GM12878 (cell line): ENCODE measurements at regions not wholly inside any gene's neighbourhood (a gene's known extent, or its start where the extent isn't known, plus 50 kb on each side); places are given as distances from the start of the nearest gene placed in this dataset.

Source experiments
- ATAC-seq: fragments of 200-7000 bp; cut with Tn5 transposase; 3 replicates; pipeline ENCODE4 v1.9.1; 2020; ENCODE audit warnings: mild to moderate bottlenecking, moderate library complexity
- BruUV-seq: library from RNA; stranded (reverse); fragments of 400-500 nt; replicated peaks from 2 replicates; lab custom pipeline; 2021; lab: Mats Ljungman, UMichigan
- CTCF ChIA-PET: fragments of 300-600 bp; sonication (Branson Sonifier 250); formaldehyde crosslinking; extraction: SDS; loops from one replicate; lab custom pipeline; 2021; ENCODE audit warnings: inconsistent platforms; lab: Yijun Ruan, JAX
- POLR2A ChIA-PET: fragments of 350-600 bp; formaldehyde crosslinking; extraction: SDS; loops from one replicate; lab custom pipeline; 2021; ENCODE audit warnings: inconsistent platforms; lab: Charles Lee
- RAD21 ChIA-PET: fragments of 300-600 bp; sonication (Branson Sonifier 250); formaldehyde crosslinking; loops from one replicate; lab custom pipeline; 2023; ENCODE audit warnings: antibody characterized with exemption; ENCODE audit not compliant: unreplicated experiment; lab: Charles Lee
- SMC1A ChIA-PET: fragments of 300-600 bp; sonication (Branson Sonifier 250); formaldehyde crosslinking; loops from one replicate; lab custom pipeline; 2023; ENCODE audit not compliant: unreplicated experiment, uncharacterized antibody; lab: Charles Lee
- DNase-seq: peaks from one replicate; pipeline ENCODE4 v3.0.0-alpha.2; 2011; ENCODE audit warnings: low read depth, low spot score
- FAIRE-seq: peaks from 3 replicates; lab custom pipeline; 2011; peaks lifted over from hg19 to GRCh38; lab: Jason Lieb, UNC
- H2AFZ ChIP-seq: 2 replicates; pipeline ENCODE4 v1.6.0; 2011; ENCODE audit warnings: low read depth, low read length, control low read depth; ENCODE audit not compliant: control insufficient read depth
- H3K27ac ChIP-seq: 2 replicates; pipeline ENCODE4 v1.5.1; 2011; ENCODE audit warnings: control low read depth; ENCODE audit not compliant: control insufficient read depth, insufficient read depth
- H3K27me3 ChIP-seq, 2 experiments: replicated peaks in 1 of 2; 2 replicates each; pipeline versions ENCODE4 v1.6.0 to v1.6.1; 2011; ENCODE audit warnings: low read length in 1 of 2; ENCODE audit not compliant: control insufficient read depth in 2 of 2, insufficient read depth in 2 of 2
- H3K36me3 ChIP-seq, 2 experiments: 2 replicates each; pipeline ENCODE4 v1.5.1; 2011; ENCODE audit warnings: low read length in 1 of 2; ENCODE audit not compliant: control insufficient read depth in 2 of 2, insufficient read depth in 2 of 2
- H3K4me1 ChIP-seq: 2 replicates; pipeline ENCODE4 v1.6.1; 2011; ENCODE audit warnings: mild to moderate bottlenecking, low read length, moderate library complexity, mixed read lengths; ENCODE audit not compliant: control insufficient read depth, insufficient read depth
- H3K4me2 ChIP-seq: 2 replicates; pipeline ENCODE4 v1.6.0; 2011; ENCODE audit warnings: control low read depth; ENCODE audit not compliant: control insufficient read depth, insufficient read depth
- H3K4me3 ChIP-seq: fragments of 200-600 bp; sonication (generic); 2 replicates; pipeline ENCODE4 v1.5.1; 2016
- H3K79me2 ChIP-seq: 2 replicates; pipeline ENCODE4 v1.6.0; 2011; ENCODE audit warnings: low read length; ENCODE audit not compliant: control insufficient read depth, insufficient read depth
- H3K9ac ChIP-seq: 2 replicates; pipeline ENCODE4 v1.8.0; 2011; ENCODE audit warnings: low read length, control low read depth, mixed read lengths; ENCODE audit not compliant: control insufficient read depth, insufficient read depth
- H3K9me3 ChIP-seq: replicated peaks from 3 replicates; pipeline ENCODE4 v1.5.1; 2011; ENCODE audit warnings: mild to moderate bottlenecking, low read length; ENCODE audit not compliant: control insufficient read depth, insufficient read depth
- H4K20me1 ChIP-seq: 2 replicates; pipeline ENCODE4 v1.6.0; 2011; ENCODE audit not compliant: control insufficient read depth, insufficient read depth
- CHD1 ChIP-seq: IDR thresholded peaks from 2 replicates; pipeline ENCODE4 v1.6.1; 2012; ENCODE audit warnings: low read depth, low read length, improper control_type of control experiment
- EED ChIP-seq: sonication (generic); IDR thresholded peaks from 2 replicates; pipeline ENCODE4 v1.6.1; 2016; ENCODE audit warnings: antibody characterized with exemption, low read depth
- EP300 ChIP-seq, 2 experiments: fragments of 150-350 bp in 1 of 2; IDR thresholded peaks; 2 replicates each; pipeline ENCODE4 v1.6.1; 2011 to 2012; ENCODE audit warnings: low read depth in 2 of 2, low read length in 2 of 2, borderline replicate concordance in 1 of 2, improper control_type of control experiment in 1 of 2, inconsistent platforms in 1 of 2; ENCODE audit not compliant: control insufficient read depth in 1 of 2
- HDAC2 ChIP-seq: fragments of 200-600 bp; sonication (generic); IDR thresholded peaks from 2 replicates; pipeline ENCODE4 v1.6.1; 2017
- MEF2A ChIP-seq: IDR thresholded peaks from 2 replicates; pipeline ENCODE4 v1.6.1; 2011; ENCODE audit warnings: low read depth, mild to moderate bottlenecking, low read length, moderate library complexity; ENCODE audit not compliant: insufficient read depth
- TCF3 ChIP-seq: IDR thresholded peaks from 2 replicates; pipeline ENCODE4 v1.6.1; 2012; ENCODE audit warnings: low read depth, mild to moderate bottlenecking, low read length, borderline replicate concordance; ENCODE audit not compliant: insufficient read depth
- YY1 ChIP-seq: IDR thresholded peaks from 2 replicates; pipeline ENCODE4 v1.6.1; 2011; ENCODE audit warnings: low read depth, mild to moderate bottlenecking, low read length
- ZNF622 ChIP-seq: fragments of 450-650 bp; IDR thresholded peaks from 2 replicates; pipeline ENCODE4 v1.6.1; 2017; ENCODE audit warnings: mild to moderate bottlenecking, inconsistent platforms
- whole genome bisulfite sequencing: methylation state at CpG from one replicate; pipeline ENCODE4 v1.1.6; 2016; ENCODE audit warnings: low lambda C conversion rate; ENCODE audit not compliant: insufficient replicate concordance, insufficient coverage; ENCODE audit errors: missing lambda C conversion rate; 5-methylcytosine and 5-hydroxymethylcytosine counted together
- in situ Hi-C: fragments of 300-500 bp; cut with MboI; formaldehyde crosslinking; loops from 9 replicates; pipeline ENCODE4 v1.14.3; 2018; ENCODE audit warnings: mixed read lengths
- intact Hi-C: fragments of 100-400 bp; cut with micrococcal nuclease; formaldehyde crosslinking; loops from one replicate; pipeline ENCODE4 v1.14.2; 2022; ENCODE audit not compliant: unreplicated experiment
- TF ChIP-seq, protein P1 (sequence below), 3 experiments: IDR thresholded peaks in 2 of 3; conservative IDR thresholded peaks in 1 of 3; 2 replicates each; pipeline ENCODE4 v1.5.1; 2011; ENCODE audit warnings: low read depth in 3 of 3, low read length in 3 of 3, mild to moderate bottlenecking in 3 of 3, control low read depth in 2 of 3, moderate library complexity in 2 of 3, inconsistent platforms in 1 of 3, mixed read lengths in 1 of 3; ENCODE audit not compliant: control insufficient read depth in 2 of 3, insufficient read depth in 1 of 3; ENCODE audit errors: extremely low read depth in 1 of 3

DNA sequence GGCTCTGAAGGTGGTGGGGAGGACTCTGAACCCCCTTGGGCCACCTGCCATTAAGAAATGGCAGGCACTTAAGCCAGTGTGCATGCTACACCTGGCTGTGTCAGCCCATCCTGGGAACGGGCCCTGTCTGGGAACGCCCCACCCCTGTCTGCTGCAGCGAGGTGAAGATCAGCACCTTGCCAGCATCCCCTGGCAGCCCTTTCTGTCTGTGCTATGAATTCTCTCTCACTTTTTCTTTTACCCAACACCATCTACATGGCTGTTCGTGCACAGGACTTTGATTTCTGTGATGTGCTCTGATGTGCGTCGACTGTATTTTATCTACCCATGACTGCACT, 452.9 kb upstream of the B3GAT1 start:
- POLR2A ChIA-PET, result no interaction called here
- DNase-seq, result no peak
- no peak for TF ChIP-seq EED
- TF ChIP-seq, all 136 proteins: peak for 0
- ChIA-PET CTCF (no interaction called here), SMC1A (no interaction called here), RAD21 (no interaction called here)
- no peak overlapping the region for H3K4me2 ChIP-seq
- H3K9me3 ChIP-seq, result no peaks in the 10 kb centered on the region
- no peaks in the 10 kb centered on the region for H3K4me1 ChIP-seq
- H2AFZ ChIP-seq, result no peak overlapping the region
- H4K20me1 ChIP-seq, result no peaks in the 10 kb centered on the region
- in situ Hi-C loops (no loop called here), intact Hi-C loops (loop anchor here (5.0 kb wide), 1 partner anchor 503 kb away; no protein-coding TSS in a partner anchor)
- no peaks in the 10 kb centered on the region for H3K36me3 ChIP-seq
- H3K9ac ChIP-seq, result no peak overlapping the region
- ATAC-seq, result no peak
- BruUV-seq, result no TSS peak
- H3K4me3 ChIP-seq, result no peak overlapping the region
- no peak overlapping the region for H3K27ac ChIP-seq
- 40% methylated on average over 6 of the region's 6 CpGs for WGBS
- no peaks in the 10 kb centered on the region for H3K79me2 ChIP-seq
- no peak for FAIRE-seq
- H3K27me3 ChIP-seq, result no peaks in the 10 kb centered on the region; a peak in 2 of 4 replicates

DNA sequence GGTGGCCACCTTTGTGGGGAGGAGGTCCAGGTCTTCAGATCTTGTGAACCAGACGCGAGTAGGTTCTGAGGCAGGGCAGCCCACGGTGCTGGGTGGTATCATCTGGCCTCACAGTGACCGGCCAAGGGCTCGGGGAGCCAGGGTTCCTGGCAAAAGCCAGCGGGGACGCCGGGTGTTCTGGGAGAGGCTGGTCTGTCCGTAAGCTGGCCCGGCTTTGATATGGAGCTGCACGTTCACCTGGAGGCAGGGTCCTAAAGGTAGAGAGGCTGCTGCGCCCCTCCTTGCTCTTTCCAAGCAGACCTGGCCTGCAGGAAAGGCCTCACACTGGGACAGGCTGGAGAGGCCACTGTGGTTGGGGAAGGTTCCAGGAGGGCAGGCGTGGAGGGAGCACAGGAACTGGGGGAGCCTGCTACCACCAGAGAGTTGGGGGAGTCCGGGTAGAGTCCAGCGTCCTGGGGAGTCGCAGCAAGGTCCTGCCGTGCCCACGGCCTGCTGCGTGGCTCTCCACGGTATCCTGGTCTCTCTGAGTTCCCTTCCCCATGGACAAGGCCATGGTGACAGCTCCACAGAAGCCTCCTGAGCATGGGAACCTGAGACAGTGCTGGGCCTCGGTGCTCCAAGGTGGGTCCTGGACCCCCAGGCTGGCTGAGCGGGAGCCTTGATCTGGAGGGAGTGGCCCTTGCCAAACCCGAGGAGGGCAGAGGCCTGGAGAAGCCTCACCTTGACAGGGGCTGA, 452.4 kb upstream of the B3GAT1 start:
- DNase-seq, result no peak
- Histone ChIP-seq H3K9me3 (no peaks in the 10 kb centered on the region), H3K36me3 (no peaks in the 10 kb centered on the region), H3K27ac (no peak overlapping the region), H3K79me2 (no peaks in the 10 kb centered on the region), H4K20me1 (no peaks in the 10 kb centered on the region), H2AFZ (no peak overlapping the region), H3K27me3 (no peaks in the 10 kb centered on the region; a peak in 2 of 4 replicates), H3K9ac (no peak overlapping the region), H3K4me2 (no peak overlapping the region), H3K4me1 (no peaks in the 10 kb centered on the region)
- no peak for FAIRE-seq
- CTCF ChIA-PET, result no interaction called here
- no peak for ATAC-seq
- intact Hi-C loops (no loop called here), in situ Hi-C loops (no loop called here)
- no TSS peak for BruUV-seq
- 23% methylated on average over 23 of the region's 23 CpGs for WGBS
- RAD21 ChIA-PET, result no interaction called here
- POLR2A ChIA-PET, result no interaction called here
- SMC1A ChIA-PET, result no interaction called here
- TF ChIP-seq, protein P1, sequence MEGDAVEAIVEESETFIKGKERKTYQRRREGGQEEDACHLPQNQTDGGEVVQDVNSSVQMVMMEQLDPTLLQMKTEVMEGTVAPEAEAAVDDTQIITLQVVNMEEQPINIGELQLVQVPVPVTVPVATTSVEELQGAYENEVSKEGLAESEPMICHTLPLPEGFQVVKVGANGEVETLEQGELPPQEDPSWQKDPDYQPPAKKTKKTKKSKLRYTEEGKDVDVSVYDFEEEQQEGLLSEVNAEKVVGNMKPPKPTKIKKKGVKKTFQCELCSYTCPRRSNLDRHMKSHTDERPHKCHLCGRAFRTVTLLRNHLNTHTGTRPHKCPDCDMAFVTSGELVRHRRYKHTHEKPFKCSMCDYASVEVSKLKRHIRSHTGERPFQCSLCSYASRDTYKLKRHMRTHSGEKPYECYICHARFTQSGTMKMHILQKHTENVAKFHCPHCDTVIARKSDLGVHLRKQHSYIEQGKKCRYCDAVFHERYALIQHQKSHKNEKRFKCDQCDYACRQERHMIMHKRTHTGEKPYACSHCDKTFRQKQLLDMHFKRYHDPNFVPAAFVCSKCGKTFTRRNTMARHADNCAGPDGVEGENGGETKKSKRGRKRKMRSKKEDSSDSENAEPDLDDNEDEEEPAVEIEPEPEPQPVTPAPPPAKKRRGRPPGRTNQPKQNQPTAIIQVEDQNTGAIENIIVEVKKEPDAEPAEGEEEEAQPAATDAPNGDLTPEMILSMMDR (IDR thresholded peaks at IDR 0.05 in 2 of 3, conservative IDR thresholded peaks at IDR 0.05 in 1 of 3; ENCODE audit: control insufficient read depth in 2 of 3, extremely low read depth in 1 of 3, insufficient read depth in 1 of 3, low read depth in 3 of 3, low read length in 3 of 3), result no peak
- TF ChIP-seq YY1 (no peak), EP300 (IDR thresholded peaks at IDR 0.05; ENCODE audit: borderline replicate concordance in 1 of 2, control insufficient read depth in 1 of 2, low read depth in 2 of 2, low read length in 2 of 2) (no peak), TCF3 (no peak), ZNF622 (no peak), HDAC2 (no peak), MEF2A (no peak), CHD1 (no peak)
- TF ChIP-seq, all 136 proteins: peak for 0
- no peak overlapping the region for H3K4me3 ChIP-seq
